ENCODE measurements at regions not wholly inside any gene's neighbourhood (a gene's known extent, or its start where the extent isn't known, plus 50 kb on each side); places are given as distances from the start of the nearest gene placed in this dataset.
"Not testable (repeated sequence)": the region's sequence is repeated elsewhere in the genome, so short reads cannot be mapped to it uniquely, and the experiment has no call there.

GRCh38 chrX:25872786-25873185, 265.4 kb upstream of the MAGEB18 start:
- no peaks in the 10 kb centered on the region for H3K27me3 ChIP-seq (ENCODE audit: low read length)
- no peak overlapping the region for H3K27ac ChIP-seq (ENCODE audit: low read length)
- DNase-seq: no peak
- no peaks in the 10 kb centered on the region for H3K79me2 ChIP-seq (ENCODE audit: low read length)
- no peak overlapping the region for H3K4me2 ChIP-seq (ENCODE audit: low read length)
- CTCF ChIA-PET: no interaction called here
- no TSS peak for BruUV-seq (replicated peaks)
- H2AFZ ChIP-seq (ENCODE audit: low read length): no peak overlapping the region
- H3F3A ChIP-seq (ENCODE audit: low read length, unreplicated experiment): no peaks in the 10 kb centered on the region
- no peak for ATAC-seq
- H3K36me3 ChIP-seq (ENCODE audit: low read depth, low read length): no peaks in the 10 kb centered on the region
- no peaks in the 10 kb centered on the region for H4K20me1 ChIP-seq (ENCODE audit: low read length)
- intact Hi-C loops (cut with micrococcal nuclease): no loop called here
- TF ChIP-seq EZH2phosphoT487 (IDR thresholded peaks at IDR 0.05; ENCODE audit: borderline replicate concordance, low read length) (no peak), CTCF (conservative IDR thresholded peaks at IDR 0.05; ENCODE audit: low read depth, low read length) (no peak), EZH2 (IDR thresholded peaks at IDR 0.05; ENCODE audit: low read length, unreplicated experiment) (no peak)
- H3K9ac ChIP-seq (ENCODE audit: low read length): no peak overlapping the region
- no peaks in the 10 kb centered on the region for H3K9me3 ChIP-seq (ENCODE audit: low read length)
- no peaks in the 10 kb centered on the region for H3K9me2 ChIP-seq (replicated peaks; ENCODE audit: low read length)
- H3K4me3 ChIP-seq (ENCODE audit: low read length): no peak overlapping the region
- no peaks in the 10 kb centered on the region for H3K4me1 ChIP-seq (ENCODE audit: insufficient read depth, low read length)
- POLR2A ChIA-PET (ENCODE audit: unreplicated experiment): no interaction called here

GRCh38 chrX:25873196-25873595, 264.9 kb upstream of the MAGEB18 start:
- TF ChIP-seq EZH2 (IDR thresholded peaks at IDR 0.05; ENCODE audit: low read length, unreplicated experiment) (no peak), EZH2phosphoT487 (IDR thresholded peaks at IDR 0.05; ENCODE audit: borderline replicate concordance, low read length) (no peak), CTCF (conservative IDR thresholded peaks at IDR 0.05; ENCODE audit: low read depth, low read length) (no peak)
- Histone ChIP-seq H2AFZ (ENCODE audit: low read length) (no peak overlapping the region), H3K9me3 (ENCODE audit: low read length) (no peaks in the 10 kb centered on the region), H3K36me3 (ENCODE audit: low read depth, low read length) (no peaks in the 10 kb centered on the region), H3K4me1 (ENCODE audit: insufficient read depth, low read length) (no peaks in the 10 kb centered on the region), H3K79me2 (ENCODE audit: low read length) (no peaks in the 10 kb centered on the region), H3K4me2 (ENCODE audit: low read length) (no peak overlapping the region), H3K4me3 (ENCODE audit: low read length) (no peak overlapping the region), H3K9ac (ENCODE audit: low read length) (no peak overlapping the region), H3F3A (ENCODE audit: low read length, unreplicated experiment) (no peaks in the 10 kb centered on the region), H4K20me1 (ENCODE audit: low read length) (no peaks in the 10 kb centered on the region), H3K27ac (ENCODE audit: low read length) (no peak overlapping the region), H3K27me3 (ENCODE audit: low read length) (no peaks in the 10 kb centered on the region), H3K9me2 (replicated peaks; ENCODE audit: low read length) (no peaks in the 10 kb centered on the region)
- ATAC-seq: no peak
- intact Hi-C loops (cut with micrococcal nuclease): no loop called here
- CTCF ChIA-PET: no interaction called here
- BruUV-seq (replicated peaks): no TSS peak
- peak; percentile 16 for DNase-seq
- POLR2A ChIA-PET (ENCODE audit: unreplicated experiment): no interaction called here

- H3F3A ChIP-seq (ENCODE audit: low read length, unreplicated experiment): no peaks in the 10 kb centered on the region
- CTCF ChIA-PET: no interaction called here
- H3K27ac ChIP-seq (ENCODE audit: low read length): no peak overlapping the region
- H3K79me2 ChIP-seq (ENCODE audit: low read length): no peaks in the 10 kb centered on the region
- no peaks in the 10 kb centered on the region for H3K4me1 ChIP-seq (ENCODE audit: insufficient read depth, low read length)
- no peaks in the 10 kb centered on the region for H4K20me1 ChIP-seq (ENCODE audit: low read length)
- H2AFZ ChIP-seq (ENCODE audit: low read length): no peak overlapping the region
- H3K9ac ChIP-seq (ENCODE audit: low read length): no peak overlapping the region
- ATAC-seq: no peak
- POLR2A ChIA-PET (ENCODE audit: unreplicated experiment): no interaction called here
- H3K4me2 ChIP-seq (ENCODE audit: low read length): no peak overlapping the region
- no peaks in the 10 kb centered on the region for H3K9me3 ChIP-seq (ENCODE audit: low read length)
- no peaks in the 10 kb centered on the region for H3K36me3 ChIP-seq (ENCODE audit: low read depth, low read length)
- no peak overlapping the region for H3K4me3 ChIP-seq (ENCODE audit: low read length)
- no peaks in the 10 kb centered on the region for H3K9me2 ChIP-seq (replicated peaks; ENCODE audit: low read length)
- no peaks in the 10 kb centered on the region for H3K27me3 ChIP-seq (ENCODE audit: low read length)
- no TSS peak for BruUV-seq (replicated peaks)
- intact Hi-C loops (cut with micrococcal nuclease): no loop called here
- DNase-seq: no peak
- TF ChIP-seq CTCF (conservative IDR thresholded peaks at IDR 0.05; ENCODE audit: low read depth, low read length) (no peak), EZH2phosphoT487 (IDR thresholded peaks at IDR 0.05; ENCODE audit: borderline replicate concordance, low read length) (no peak), EZH2 (IDR thresholded peaks at IDR 0.05; ENCODE audit: low read length, unreplicated experiment) (no peak)
These were observed 259.3 kb upstream of the MAGEB18 start for GRCh38 chrX:25878806-25879205.

- H4K20me1 ChIP-seq (ENCODE audit: low read length); H3F3A ChIP-seq (ENCODE audit: low read length, unreplicated experiment); H3K9ac ChIP-seq (ENCODE audit: low read length); POLR2A ChIA-PET (ENCODE audit: unreplicated experiment); BruUV-seq (replicated peaks); H3K4me2 ChIP-seq (ENCODE audit: low read length); DNase-seq; H3K9me2 ChIP-seq (replicated peaks; ENCODE audit: low read length); H3K27me3 ChIP-seq (ENCODE audit: low read length); H2AFZ ChIP-seq (ENCODE audit: low read length); H3K36me3 ChIP-seq (ENCODE audit: low read depth, low read length); H3K4me1 ChIP-seq (ENCODE audit: insufficient read depth, low read length); H3K9me3 ChIP-seq (ENCODE audit: low read length); H3K27ac ChIP-seq (ENCODE audit: low read length); intact Hi-C loops (cut with micrococcal nuclease); ATAC-seq; H3K4me3 ChIP-seq (ENCODE audit: low read length); CTCF ChIA-PET; H3K79me2 ChIP-seq (ENCODE audit: low read length): not testable (repeated sequence)
These were observed 255.6 kb upstream of the MAGEB18 start for GRCh38 chrX:25882503-25882902.
